HG02571 (cell line): ENCODE measurements at regions not wholly inside any gene's neighbourhood (a gene's known extent, or its start where the extent isn't known, plus 50 kb on each side); places are given as distances from the start of the nearest gene placed in this dataset.

ENCODE experiments used
- ATAC-seq: cut with Tn5 transposase; IDR thresholded peaks from one replicate; pipeline ENCODE4 v1.9.1; 2021; ENCODE audit warnings: mild to moderate bottlenecking, moderate library complexity; ENCODE audit not compliant: unreplicated experiment

- ATAC-seq = no peak
Measured at GRCh38 chr15:93223803-93224202, 134.8 kb upstream of the RGMA start.

GRCh38 chr15:93221759-93222158 is 132.7 kb upstream of the RGMA start:
- no peak for ATAC-seq

DNA sequence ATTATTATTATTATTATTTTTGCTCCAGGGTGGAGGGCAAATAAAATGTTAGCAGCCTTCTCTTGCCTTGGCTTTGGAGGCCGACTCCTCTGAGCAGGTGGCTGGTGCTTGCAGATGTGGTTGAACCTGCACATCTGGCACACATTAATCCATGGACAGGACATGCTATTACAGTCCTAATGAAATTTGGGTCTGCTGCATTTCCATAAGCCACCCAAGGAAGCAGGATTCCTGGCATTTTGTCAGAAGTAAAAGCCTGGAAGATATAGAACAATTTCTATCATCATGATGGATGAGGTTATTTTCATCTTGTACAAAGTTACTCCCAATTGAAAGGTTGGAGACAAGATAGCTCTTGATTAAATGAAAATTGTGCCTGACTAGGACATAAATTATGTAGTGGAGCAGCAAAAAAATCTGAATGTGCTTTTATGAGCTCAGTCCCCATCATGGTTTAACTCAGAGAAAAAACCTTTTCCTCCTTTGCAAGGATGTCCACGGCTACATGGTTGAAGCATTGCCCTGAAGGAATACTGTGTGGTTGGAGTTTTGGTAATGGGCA is 130.9 kb upstream of the RGMA start:
- no peak for ATAC-seq

DNA sequence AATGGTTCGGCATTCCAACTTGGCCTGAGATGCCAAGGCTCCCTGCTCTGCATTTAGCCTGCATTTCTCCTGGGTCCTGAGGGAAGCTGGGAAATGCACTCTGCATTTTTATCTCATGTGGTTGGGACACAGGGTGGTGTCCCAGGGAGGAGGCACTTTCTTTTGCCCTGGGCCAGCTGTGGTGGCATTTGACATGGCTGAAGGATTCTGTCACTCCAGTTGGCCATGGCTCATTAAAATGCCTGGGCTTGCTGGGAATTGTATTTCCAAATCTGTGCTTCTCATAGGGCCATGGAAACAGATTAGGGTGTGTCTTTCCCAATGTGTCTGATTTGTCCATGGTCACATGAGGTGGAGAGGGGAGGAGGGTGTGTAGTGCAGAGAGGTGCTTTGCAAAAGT is 128.3 kb upstream of the RGMA start:
- ATAC-seq = no peak

DNA sequence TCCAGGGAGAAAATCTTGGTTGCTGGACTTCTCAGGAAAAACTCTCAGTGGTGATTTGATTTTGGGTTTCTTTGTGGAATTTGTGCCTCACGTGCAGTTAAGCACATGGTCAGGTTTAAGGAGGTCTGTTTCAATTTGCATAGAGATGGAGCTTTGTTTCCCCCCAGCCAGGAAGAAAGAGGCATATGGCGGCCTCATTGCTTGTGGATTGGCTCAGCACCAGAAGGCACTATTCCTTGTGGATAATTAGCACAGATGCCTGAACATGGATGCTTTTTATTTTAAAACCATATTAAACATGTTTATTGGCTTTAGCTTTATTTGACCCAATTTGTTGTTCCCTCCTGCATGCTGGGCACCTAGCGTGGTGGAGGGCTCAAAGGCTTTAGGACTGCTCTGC is 125.1 kb upstream of the RGMA start:
- no peak for ATAC-seq

DNA sequence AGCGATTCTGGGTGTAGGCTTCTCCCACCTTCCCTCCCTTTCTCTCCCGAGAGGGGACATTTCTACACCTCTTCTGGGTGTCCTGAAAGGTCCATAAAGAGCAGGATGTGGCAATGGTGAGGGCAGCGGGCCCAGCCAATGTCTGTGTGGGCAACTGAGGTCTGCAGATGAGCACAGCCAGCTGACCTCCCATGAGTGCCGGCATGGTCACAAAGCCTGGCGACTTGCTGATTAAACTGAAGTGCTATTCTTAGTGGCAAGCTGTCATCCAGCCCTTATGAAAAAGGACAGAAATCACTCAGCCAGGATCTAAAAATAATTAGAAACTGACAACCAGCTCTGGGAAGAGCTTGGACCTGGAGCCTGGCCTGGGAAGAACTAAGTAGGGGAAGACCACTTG is 124.3 kb upstream of the RGMA start:
- ATAC-seq = no peak

DNA sequence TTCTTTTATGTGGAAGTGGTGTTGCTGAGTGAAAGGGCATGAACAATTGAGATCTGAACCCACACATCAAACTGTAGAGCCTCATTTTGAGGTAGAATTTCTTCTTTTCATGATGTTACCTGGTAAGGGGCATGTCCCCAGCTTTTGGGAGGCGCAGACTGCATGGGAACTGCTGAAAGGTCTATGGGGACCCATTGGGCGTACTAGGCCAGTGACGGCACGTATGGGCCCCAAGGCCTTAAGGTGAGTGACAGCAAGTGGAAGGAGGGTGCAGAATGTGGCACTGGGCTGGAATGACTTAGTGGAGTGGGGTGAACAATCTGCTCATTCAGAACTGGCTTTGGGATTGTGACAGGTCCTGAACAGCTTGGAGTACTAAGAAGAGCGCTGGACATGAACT is 123.6 kb upstream of the RGMA start:
- ATAC-seq = no peak

GRCh38 chr15:93210995-93211394 is 122.0 kb upstream of the RGMA start:
- ATAC-seq = no peak

DNA sequence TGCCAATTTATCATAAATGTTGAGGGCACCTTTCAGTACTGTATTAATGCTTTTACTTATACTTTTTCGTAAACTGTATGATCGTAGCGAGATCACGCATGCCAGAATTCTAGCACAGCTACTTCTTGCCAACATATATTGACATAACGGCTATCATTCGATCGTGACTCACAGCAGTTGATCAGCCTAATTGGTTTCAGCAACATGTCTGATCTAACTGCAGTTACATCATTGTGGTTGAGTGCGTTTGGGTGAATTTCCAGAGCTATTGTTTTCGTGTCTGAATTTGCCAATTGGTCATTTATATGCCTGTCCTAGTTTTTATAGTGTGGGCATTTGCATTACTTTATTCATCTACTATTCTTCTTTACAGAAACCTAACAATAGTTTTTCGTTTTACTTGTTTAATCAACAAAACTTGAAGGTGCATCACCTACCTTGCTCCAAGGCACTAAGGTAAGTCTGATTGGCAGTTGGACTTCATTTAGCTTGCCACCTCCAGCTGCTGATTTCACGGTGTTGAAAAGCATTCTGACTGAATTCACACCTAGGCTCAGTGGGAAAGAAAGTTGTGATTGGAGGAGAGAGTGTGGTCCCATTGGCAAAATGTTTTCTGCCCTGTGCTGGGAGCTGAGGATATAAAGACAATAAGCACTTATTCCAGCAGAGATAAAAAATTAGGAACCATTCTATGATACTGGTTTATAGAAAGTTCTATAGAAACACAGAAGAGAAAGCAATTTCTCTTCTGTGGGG is 120.9 kb upstream of the RGMA start:
- ATAC-seq = no peak

GRCh38 chr15:93206893-93207292 is 117.9 kb upstream of the RGMA start:
- no peak for ATAC-seq

GRCh38 chr15:93205413-93205812 is 116.4 kb upstream of the RGMA start:
- no peak for ATAC-seq

DNA sequence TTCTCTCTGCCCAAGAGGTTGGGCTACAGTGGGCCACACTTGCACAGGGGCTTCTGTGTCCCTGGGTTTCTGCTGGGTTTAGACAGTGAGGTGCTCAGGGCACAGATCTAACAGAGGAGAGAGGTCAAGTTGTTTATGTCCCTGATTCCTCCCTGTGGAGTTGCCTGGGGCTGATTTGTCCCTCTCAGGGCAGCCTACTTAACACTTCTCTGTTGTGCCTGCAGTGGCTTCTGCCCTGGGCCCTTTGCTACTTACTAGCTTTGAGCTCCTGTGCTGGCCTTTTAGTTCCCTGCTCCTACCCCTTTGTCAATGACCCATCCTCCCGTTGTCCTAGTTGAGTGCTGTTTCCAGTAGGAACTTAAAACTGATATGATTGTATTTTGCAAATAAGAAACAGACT is 114.0 kb upstream of the RGMA start:
- ATAC-seq = no peak

DNA sequence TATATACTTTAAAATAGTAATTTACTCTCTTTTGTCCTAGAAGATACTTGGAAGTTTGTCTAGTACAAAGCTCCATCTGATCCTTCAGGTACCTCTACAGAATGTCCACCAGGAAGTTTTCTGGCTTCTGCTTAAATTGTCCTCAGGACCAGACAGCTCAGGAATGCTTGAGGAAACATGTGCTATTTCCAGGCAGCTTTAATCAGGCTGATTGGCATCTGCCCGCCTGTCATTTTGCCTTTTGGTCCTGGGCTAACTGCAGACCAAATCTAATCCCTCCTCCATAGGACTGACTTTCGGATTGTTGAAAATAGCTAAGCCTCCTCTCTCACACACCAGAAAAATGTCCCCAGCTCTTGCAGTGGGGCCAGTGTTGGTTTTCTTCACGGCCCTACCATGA is 113.4 kb upstream of the RGMA start:
- no peak for ATAC-seq

DNA sequence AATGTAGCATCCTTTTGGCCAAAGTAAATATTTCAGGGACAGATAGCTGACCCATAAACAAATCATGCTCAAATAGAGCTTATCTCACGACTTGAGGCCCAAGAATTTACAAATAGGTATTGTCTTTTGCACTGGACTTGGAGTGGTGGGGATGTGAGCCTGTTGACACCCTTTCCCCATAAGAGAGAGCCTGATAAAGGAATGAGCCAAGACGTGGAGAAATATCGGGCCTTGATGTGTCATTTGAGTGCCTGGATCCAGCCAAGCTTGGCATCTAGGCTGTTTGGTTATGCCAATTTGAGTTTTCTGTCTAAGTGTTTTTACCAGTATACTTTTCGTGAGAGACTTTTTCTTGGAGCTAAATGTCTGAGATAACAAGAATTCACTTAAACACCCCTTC is 112.9 kb upstream of the RGMA start:
- no peak for ATAC-seq

GRCh38 chr15:93200837-93201226 is 111.8 kb upstream of the RGMA start:
- no peak for ATAC-seq

GRCh38 chr15:93200081-93200836 is 111.2 kb upstream of the RGMA start:
- no peak for ATAC-seq

- ATAC-seq = no peak
Measured at GRCh38 chr15:93196135-93196670, 107.2 kb upstream of the RGMA start.

- no peak for ATAC-seq
Measured at GRCh38 chr15:93195109-93195508, 106.1 kb upstream of the RGMA start.

DNA sequence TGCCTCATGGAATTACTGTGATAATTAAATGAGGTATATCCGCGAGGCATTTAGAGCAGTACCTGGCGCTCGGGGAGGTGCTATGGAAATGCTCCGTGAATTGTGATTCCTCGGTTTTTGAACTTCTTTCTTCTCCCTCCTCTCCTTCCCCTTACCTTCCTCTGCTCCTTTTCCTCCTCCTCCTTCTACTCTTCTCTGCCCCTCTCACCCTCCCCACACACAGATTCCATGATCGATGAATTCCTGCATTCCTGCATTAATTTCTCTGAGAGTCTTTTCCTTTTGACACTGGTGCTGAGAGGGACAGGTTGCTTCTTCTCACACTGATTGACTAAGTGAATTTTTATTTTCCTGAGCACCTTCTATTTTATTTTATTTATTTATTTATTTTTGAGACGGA is 101.2 kb upstream of the RGMA start:
- ATAC-seq = no peak

DNA sequence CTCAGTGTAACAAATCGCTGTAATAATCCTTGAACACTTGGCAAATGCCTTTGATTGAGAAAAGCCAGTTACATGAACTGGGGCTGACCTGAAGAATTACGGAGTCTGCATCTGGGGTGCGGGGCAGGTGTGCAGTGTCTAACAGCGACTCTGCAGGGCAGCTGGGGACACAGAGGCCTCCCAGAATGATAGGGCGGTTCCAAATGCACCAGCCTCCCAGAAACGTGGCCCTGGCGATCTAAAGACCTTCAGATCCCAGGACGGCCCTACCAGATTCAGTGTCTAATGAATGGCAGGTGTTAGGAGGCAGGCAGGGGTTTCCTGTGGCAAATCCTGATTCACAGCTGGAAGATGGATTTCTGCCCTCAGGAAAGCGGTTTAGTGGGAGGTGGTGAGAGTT is 100.5 kb upstream of the RGMA start:
- no peak for ATAC-seq

DNA sequence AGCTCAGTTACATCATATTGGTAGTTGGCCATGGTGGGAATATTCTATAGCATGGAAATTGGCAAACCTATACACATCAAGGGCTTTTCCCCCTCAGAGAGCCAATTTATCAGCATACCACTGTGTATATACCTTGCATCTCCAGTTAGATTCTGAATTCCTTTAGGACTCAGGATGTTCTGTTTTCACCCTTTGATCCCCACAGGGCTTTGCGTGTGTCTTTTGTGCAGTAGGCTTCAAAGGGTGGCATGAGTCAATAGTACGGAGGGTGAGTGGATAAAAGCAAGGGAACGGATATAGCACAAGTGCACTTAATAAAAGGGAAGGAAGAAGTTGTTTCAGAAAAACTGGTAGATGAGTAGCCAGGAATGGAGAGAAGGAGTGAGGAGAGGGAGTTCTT is 99.2 kb upstream of the RGMA start:
- no peak for ATAC-seq

GRCh38 chr15:93185796-93186195 is 96.8 kb upstream of the RGMA start:
- ATAC-seq = no peak
